ENCODE measurements at regions not wholly inside any gene's neighbourhood (a gene's known extent, or its start where the extent isn't known, plus 50 kb on each side); places are given as distances from the start of the nearest gene placed in this dataset.

DNA sequence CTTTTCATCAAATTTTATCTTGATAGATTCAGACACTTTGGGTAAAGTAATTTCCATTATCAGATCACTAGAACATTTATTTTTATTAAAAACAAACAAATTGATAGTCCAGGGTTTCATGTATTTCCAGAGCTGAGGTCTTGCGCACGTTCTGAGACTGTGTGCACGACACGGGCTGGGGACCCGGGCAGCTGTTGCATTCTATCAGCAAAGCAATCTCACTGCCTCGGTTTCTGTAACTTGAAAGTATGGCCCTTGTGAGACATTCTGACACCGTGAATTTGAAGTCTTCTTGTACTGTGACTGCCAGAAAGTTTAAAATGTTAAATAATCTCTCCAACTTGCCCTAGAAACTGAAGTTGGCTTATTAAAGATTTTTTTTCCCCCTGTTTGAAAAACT lies 746.9 kb upstream of the ADGRL2 start:
- intact Hi-C loops (cut with micrococcal nuclease): no loop called here
- H3K36me3 ChIP-seq (replicated peaks in 1 of 2; ENCODE audit: control insufficient read depth in 1 of 2, insufficient read depth in 2 of 2, low read length in 2 of 2): no peaks in the 10 kb centered on the region
- no peak for DNase-seq
- no peaks in the 10 kb centered on the region for H3K36me3 Mint-ChIP-seq
- H2AFZ ChIP-seq (ENCODE audit: insufficient read depth, low read depth, low read length, poor library complexity, severe bottlenecking): no peak overlapping the region
- 77% methylated on average over 6 of the region's 7 CpGs for WGBS (ENCODE audit: insufficient coverage)
- peaks cover 0 to 9% (median 0%) of the 10 kb centered on the region in 7 donors for H3K9me3 Mint-ChIP-seq
- H3K9me3 ChIP-seq (replicated peaks in 1 of 2; ENCODE audit: control insufficient read depth in 1 of 2, insufficient read depth in 1 of 2, low read length in 2 of 2): no peaks in the 10 kb centered on the region
- no peaks in the 10 kb centered on the region for H4K20me1 ChIP-seq (ENCODE audit: insufficient read depth, low read length)
- H3K79me2 ChIP-seq (ENCODE audit: insufficient read depth, low read length): no peaks in the 10 kb centered on the region
- no peak overlapping the region for H3K4me3 Mint-ChIP-seq
- H3K4me3 ChIP-seq (replicated peaks in 1 of 3; ENCODE audit: low read depth in 2 of 3, low read length in 3 of 3): no peak overlapping the region
- no peaks in the 10 kb centered on the region for H3K27me3 Mint-ChIP-seq (ENCODE audit: low read depth in 3 of 3)
- no peak overlapping the region for H3K9ac ChIP-seq (ENCODE audit: insufficient read depth, low read length, poor library complexity, severe bottlenecking)
- H3K27ac Mint-ChIP-seq: no peak overlapping the region
- TF ChIP-seq, protein P1, sequence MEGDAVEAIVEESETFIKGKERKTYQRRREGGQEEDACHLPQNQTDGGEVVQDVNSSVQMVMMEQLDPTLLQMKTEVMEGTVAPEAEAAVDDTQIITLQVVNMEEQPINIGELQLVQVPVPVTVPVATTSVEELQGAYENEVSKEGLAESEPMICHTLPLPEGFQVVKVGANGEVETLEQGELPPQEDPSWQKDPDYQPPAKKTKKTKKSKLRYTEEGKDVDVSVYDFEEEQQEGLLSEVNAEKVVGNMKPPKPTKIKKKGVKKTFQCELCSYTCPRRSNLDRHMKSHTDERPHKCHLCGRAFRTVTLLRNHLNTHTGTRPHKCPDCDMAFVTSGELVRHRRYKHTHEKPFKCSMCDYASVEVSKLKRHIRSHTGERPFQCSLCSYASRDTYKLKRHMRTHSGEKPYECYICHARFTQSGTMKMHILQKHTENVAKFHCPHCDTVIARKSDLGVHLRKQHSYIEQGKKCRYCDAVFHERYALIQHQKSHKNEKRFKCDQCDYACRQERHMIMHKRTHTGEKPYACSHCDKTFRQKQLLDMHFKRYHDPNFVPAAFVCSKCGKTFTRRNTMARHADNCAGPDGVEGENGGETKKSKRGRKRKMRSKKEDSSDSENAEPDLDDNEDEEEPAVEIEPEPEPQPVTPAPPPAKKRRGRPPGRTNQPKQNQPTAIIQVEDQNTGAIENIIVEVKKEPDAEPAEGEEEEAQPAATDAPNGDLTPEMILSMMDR (IDR thresholded peaks at IDR 0.05): no peak
- H3K4me1 ChIP-seq (ENCODE audit: control insufficient read depth in 1 of 2, insufficient read depth in 2 of 2, low read length in 2 of 2): no peaks in the 10 kb centered on the region
- H3K27ac ChIP-seq (ENCODE audit: low read depth in 1 of 2, low read length in 2 of 2): no peak overlapping the region
- H3K27me3 ChIP-seq (ENCODE audit: control insufficient read depth in 2 of 2, insufficient read depth in 2 of 2, low read length in 2 of 2): no peaks in the 10 kb centered on the region
- H3K4me2 ChIP-seq (replicated peaks; ENCODE audit: extremely low read depth, low read length, poor library complexity, severe bottlenecking): no peak overlapping the region
- no peaks in the 10 kb centered on the region for H3K4me1 Mint-ChIP-seq

DNA sequence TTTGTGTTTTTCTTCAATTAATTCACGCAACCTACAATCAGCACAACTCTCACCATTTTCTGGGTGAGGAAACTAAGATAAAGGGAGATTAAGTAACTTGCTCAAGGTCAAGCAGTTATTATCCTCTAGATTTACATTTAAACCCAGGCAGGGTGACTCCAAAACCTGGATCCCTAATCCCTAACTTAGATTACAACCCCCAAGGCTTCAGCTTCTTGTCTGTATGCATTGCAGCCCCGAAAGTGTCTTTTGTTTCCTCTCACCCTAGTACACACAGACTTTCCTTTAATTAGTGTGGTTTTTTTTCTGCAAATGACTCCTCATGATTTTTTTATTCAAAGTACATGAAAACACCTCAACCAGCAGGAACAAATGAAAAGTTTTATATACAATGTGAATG lies 748.6 kb upstream of the ADGRL2 start:
- Mint-ChIP-seq H3K9me3 (peaks cover 0 to 9% (median 0%) of the 10 kb centered on the region in 7 donors), H3K27ac (no peak overlapping the region), H3K27me3 (ENCODE audit: low read depth in 3 of 3) (no peaks in the 10 kb centered on the region), H3K4me1 (peaks cover 3% of the 10 kb centered on the region), H3K36me3 (no peaks in the 10 kb centered on the region), H3K4me3 (no peak overlapping the region)
- H4K20me1 ChIP-seq (ENCODE audit: insufficient read depth, low read length): no peaks in the 10 kb centered on the region
- WGBS (ENCODE audit: insufficient coverage): no CpG with 5 or more reads among the region's 2 CpGs
- TF ChIP-seq, protein P1 (IDR thresholded peaks at IDR 0.05): no peak
- no peaks in the 10 kb centered on the region for H3K79me2 ChIP-seq (ENCODE audit: insufficient read depth, low read length)
- no peak overlapping the region for H3K4me3 ChIP-seq (replicated peaks in 1 of 3; ENCODE audit: low read depth in 2 of 3, low read length in 3 of 3)
- no peaks in the 10 kb centered on the region for H3K9me3 ChIP-seq (replicated peaks in 1 of 2; ENCODE audit: control insufficient read depth in 1 of 2, insufficient read depth in 1 of 2, low read length in 2 of 2)
- H3K27me3 ChIP-seq (ENCODE audit: control insufficient read depth in 2 of 2, insufficient read depth in 2 of 2, low read length in 2 of 2): no peaks in the 10 kb centered on the region
- no peak overlapping the region for H3K9ac ChIP-seq (ENCODE audit: insufficient read depth, low read length, poor library complexity, severe bottlenecking)
- H3K4me1 ChIP-seq (ENCODE audit: control insufficient read depth in 1 of 2, insufficient read depth in 2 of 2, low read length in 2 of 2): no peaks in the 10 kb centered on the region
- H3K27ac ChIP-seq (ENCODE audit: low read depth in 1 of 2, low read length in 2 of 2): no peak overlapping the region
- H3K36me3 ChIP-seq (replicated peaks in 1 of 2; ENCODE audit: control insufficient read depth in 1 of 2, insufficient read depth in 2 of 2, low read length in 2 of 2): no peaks in the 10 kb centered on the region
- no peak for DNase-seq
- no peak overlapping the region for H2AFZ ChIP-seq (ENCODE audit: insufficient read depth, low read depth, low read length, poor library complexity, severe bottlenecking)
- H3K4me2 ChIP-seq (replicated peaks; ENCODE audit: extremely low read depth, low read length, poor library complexity, severe bottlenecking): no peak overlapping the region
- intact Hi-C loops (cut with micrococcal nuclease): no loop called here
